ENCODE measurements at regions not wholly inside any gene's neighbourhood (a gene's known extent, or its start where the extent isn't known, plus 50 kb on each side); places are given as distances from the start of the nearest gene placed in this dataset.

- TF ChIP-seq, protein P1, sequence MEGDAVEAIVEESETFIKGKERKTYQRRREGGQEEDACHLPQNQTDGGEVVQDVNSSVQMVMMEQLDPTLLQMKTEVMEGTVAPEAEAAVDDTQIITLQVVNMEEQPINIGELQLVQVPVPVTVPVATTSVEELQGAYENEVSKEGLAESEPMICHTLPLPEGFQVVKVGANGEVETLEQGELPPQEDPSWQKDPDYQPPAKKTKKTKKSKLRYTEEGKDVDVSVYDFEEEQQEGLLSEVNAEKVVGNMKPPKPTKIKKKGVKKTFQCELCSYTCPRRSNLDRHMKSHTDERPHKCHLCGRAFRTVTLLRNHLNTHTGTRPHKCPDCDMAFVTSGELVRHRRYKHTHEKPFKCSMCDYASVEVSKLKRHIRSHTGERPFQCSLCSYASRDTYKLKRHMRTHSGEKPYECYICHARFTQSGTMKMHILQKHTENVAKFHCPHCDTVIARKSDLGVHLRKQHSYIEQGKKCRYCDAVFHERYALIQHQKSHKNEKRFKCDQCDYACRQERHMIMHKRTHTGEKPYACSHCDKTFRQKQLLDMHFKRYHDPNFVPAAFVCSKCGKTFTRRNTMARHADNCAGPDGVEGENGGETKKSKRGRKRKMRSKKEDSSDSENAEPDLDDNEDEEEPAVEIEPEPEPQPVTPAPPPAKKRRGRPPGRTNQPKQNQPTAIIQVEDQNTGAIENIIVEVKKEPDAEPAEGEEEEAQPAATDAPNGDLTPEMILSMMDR (IDR thresholded peaks at IDR 0.05; ENCODE audit: low read depth, low read length), result no peak
- TF ChIP-seq POLR2A (IDR thresholded peaks at IDR 0.05; ENCODE audit: extremely low read depth, insufficient read length) (no peak), MAX (IDR thresholded peaks at IDR 0.05; ENCODE audit: low read depth, low read length) (no peak)
Measured at GRCh38 chr2:17104454-17104853, 413.8 kb downstream of the RAD51AP2 start.
